H1 (cell line): ENCODE measurements at regions not wholly inside any gene's neighbourhood (a gene's known extent, or its start where the extent isn't known, plus 50 kb on each side); places are given as distances from the start of the nearest gene placed in this dataset.

Experiments
- TF ChIP-seq, protein P1 (sequence below): fragments of 300-600 bp; sonication (generic); IDR thresholded peaks from 2 replicates; pipeline ENCODE4 v1.7.1; 2012; ENCODE audit warnings: low read length, moderate library complexity, mild to moderate bottlenecking, inconsistent platforms; ENCODE audit not compliant: insufficient replicate concordance

DNA sequence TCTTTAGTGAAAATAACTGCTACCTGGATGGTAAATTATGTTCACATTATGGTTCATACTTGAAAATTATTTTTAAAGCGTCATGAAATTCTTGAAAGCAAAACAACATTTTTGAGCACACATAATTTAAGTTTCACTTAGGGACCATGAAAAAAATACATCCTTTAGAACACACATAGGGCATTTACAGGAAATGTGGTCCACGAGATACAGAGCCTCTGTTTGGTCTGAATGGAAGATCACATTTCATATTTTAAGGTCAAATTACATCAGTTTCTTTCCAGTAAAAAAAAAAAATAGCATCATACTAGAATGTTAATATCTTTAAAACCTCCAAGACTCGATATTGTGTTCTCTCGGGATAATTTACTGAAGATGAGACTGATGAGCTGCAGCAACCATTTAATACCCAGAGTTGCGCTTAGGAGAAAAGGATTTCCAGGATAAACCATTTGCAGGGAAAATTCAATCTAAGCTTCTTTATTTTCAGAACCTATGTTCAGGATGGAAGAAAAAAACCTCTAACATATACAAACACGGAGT lies 720.7 kb downstream of the DIAPH3 start (continued):
- TF ChIP-seq, protein P1, sequence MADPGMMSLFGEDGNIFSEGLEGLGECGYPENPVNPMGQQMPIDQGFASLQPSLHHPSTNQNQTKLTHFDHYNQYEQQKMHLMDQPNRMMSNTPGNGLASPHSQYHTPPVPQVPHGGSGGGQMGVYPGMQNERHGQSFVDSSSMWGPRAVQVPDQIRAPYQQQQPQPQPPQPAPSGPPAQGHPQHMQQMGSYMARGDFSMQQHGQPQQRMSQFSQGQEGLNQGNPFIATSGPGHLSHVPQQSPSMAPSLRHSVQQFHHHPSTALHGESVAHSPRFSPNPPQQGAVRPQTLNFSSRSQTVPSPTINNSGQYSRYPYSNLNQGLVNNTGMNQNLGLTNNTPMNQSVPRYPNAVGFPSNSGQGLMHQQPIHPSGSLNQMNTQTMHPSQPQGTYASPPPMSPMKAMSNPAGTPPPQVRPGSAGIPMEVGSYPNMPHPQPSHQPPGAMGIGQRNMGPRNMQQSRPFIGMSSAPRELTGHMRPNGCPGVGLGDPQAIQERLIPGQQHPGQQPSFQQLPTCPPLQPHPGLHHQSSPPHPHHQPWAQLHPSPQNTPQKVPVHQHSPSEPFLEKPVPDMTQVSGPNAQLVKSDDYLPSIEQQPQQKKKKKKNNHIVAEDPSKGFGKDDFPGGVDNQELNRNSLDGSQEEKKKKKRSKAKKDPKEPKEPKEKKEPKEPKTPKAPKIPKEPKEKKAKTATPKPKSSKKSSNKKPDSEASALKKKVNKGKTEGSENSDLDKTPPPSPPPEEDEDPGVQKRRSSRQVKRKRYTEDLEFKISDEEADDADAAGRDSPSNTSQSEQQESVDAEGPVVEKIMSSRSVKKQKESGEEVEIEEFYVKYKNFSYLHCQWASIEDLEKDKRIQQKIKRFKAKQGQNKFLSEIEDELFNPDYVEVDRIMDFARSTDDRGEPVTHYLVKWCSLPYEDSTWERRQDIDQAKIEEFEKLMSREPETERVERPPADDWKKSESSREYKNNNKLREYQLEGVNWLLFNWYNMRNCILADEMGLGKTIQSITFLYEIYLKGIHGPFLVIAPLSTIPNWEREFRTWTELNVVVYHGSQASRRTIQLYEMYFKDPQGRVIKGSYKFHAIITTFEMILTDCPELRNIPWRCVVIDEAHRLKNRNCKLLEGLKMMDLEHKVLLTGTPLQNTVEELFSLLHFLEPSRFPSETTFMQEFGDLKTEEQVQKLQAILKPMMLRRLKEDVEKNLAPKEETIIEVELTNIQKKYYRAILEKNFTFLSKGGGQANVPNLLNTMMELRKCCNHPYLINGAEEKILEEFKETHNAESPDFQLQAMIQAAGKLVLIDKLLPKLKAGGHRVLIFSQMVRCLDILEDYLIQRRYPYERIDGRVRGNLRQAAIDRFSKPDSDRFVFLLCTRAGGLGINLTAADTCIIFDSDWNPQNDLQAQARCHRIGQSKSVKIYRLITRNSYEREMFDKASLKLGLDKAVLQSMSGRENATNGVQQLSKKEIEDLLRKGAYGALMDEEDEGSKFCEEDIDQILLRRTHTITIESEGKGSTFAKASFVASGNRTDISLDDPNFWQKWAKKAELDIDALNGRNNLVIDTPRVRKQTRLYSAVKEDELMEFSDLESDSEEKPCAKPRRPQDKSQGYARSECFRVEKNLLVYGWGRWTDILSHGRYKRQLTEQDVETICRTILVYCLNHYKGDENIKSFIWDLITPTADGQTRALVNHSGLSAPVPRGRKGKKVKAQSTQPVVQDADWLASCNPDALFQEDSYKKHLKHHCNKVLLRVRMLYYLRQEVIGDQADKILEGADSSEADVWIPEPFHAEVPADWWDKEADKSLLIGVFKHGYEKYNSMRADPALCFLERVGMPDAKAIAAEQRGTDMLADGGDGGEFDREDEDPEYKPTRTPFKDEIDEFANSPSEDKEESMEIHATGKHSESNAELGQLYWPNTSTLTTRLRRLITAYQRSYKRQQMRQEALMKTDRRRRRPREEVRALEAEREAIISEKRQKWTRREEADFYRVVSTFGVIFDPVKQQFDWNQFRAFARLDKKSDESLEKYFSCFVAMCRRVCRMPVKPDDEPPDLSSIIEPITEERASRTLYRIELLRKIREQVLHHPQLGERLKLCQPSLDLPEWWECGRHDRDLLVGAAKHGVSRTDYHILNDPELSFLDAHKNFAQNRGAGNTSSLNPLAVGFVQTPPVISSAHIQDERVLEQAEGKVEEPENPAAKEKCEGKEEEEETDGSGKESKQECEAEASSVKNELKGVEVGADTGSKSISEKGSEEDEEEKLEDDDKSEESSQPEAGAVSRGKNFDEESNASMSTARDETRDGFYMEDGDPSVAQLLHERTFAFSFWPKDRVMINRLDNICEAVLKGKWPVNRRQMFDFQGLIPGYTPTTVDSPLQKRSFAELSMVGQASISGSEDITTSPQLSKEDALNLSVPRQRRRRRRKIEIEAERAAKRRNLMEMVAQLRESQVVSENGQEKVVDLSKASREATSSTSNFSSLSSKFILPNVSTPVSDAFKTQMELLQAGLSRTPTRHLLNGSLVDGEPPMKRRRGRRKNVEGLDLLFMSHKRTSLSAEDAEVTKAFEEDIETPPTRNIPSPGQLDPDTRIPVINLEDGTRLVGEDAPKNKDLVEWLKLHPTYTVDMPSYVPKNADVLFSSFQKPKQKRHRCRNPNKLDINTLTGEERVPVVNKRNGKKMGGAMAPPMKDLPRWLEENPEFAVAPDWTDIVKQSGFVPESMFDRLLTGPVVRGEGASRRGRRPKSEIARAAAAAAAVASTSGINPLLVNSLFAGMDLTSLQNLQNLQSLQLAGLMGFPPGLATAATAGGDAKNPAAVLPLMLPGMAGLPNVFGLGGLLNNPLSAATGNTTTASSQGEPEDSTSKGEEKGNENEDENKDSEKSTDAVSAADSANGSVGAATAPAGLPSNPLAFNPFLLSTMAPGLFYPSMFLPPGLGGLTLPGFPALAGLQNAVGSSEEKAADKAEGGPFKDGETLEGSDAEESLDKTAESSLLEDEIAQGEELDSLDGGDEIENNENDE: no peak
